SU-DHL-6 (cell line): ENCODE measurements at regions not wholly inside any gene's neighbourhood (a gene's known extent, or its start where the extent isn't known, plus 50 kb on each side); places are given as distances from the start of the nearest gene placed in this dataset.
A peak's percentile ranks its signal among the peaks of the same experiment; 100 is the strongest.

Source experiments
- CTCF ChIP-seq: fragments of 200-600 bp; sonication (generic); IDR thresholded peaks from one replicate; pipeline ENCODE4 v1.5.1; 2017; ENCODE audit warnings: antibody characterized with exemption, mild to moderate bottlenecking, low read length, moderate library complexity; ENCODE audit not compliant: insufficient read depth, poor library complexity, severe bottlenecking
- EZH2phosphoT487 ChIP-seq: fragments of 200-600 bp; sonication (generic), shearing (Covaris generic); conservative IDR thresholded peaks from 2 replicates; pipeline ENCODE4 v1.6.1; 2018; ENCODE audit warnings: mild to moderate bottlenecking, antibody characterized with exemption, low read length, moderate library complexity, mixed read lengths

GRCh38 chr18:70491734-70492348 is 203.0 kb downstream of the SOCS6 start:
- TF ChIP-seq CTCF: peak; percentile 76
- no peak for TF ChIP-seq EZH2phosphoT487
